NOMO-1 treated with DMSO at 0.1 percent for 48 hours (cell line): ENCODE measurements at regions not wholly inside any gene's neighbourhood (a gene's known extent, or its start where the extent isn't known, plus 50 kb on each side); places are given as distances from the start of the nearest gene placed in this dataset.
"Not testable (repeated sequence)": the region's sequence is repeated elsewhere in the genome, so short reads cannot be mapped to it uniquely, and the experiment has no call there.

ENCODE experiments used
- DNase-seq: peaks from one replicate; lab custom pipeline; 2025; ENCODE audit not compliant: unreplicated experiment; lab: John Stamatoyannopoulos, UW

GRCh38 chr5:60489377-60489776 is 210.6 kb downstream of the DEPDC1B start:
- DNase-seq, result no peak

DNA sequence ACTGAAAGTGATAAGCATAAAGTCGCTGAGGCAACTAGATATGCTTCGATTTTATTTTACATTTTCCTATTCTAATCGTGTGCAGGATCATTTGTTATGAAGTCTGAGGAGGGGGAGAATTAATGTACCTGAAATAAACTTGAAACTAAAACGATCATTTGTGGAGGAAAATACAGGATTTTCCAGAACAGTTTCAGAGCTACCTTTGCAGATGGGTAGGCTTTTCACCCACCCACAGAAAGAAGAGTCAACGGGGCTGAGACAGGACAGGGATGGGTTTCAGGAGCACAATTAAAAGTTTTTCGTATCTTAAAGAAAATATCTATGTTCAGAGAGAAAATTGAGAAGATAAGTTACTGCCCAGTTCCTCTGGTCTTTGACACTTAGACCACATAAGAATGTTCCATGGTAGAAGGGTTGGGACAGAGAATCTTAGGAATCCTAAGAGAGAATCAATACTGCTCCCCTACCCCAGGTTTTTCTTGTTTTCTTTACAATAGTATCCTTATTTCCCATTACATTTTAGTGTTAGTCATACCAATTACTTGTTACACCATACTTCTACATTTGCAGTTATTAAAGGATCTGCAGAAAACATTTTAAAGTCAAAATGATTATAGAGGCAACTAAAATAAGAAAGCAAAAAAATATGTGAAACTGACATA is 211.4 kb downstream of the DEPDC1B start:
- DNase-seq, result no peak

DNA sequence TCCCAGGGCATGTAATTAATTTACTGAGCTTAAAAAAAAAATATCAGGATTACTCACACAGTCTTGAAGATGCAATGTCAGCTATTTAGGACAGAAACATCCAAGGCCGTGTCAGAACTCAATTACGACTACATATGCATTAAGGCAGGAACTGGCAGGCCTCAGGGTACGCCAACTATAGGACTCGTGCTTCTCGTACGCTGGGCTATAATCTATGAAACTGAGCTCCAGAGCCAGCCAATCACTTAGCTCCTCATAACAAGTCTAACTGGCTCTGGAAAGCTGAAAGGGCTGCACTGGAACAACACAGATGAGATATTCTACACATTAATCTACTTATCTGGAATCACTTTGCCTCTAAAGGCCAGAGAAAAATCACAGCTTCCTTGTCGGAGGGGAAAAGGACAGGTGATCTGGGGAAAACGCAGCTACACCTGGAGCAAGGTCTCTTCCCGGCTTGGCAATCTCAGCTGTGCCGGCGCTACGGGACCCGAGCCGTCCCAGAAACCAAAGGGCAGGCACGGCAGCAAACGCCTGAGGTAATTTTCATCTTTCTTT is 212.0 kb downstream of the DEPDC1B start:
- DNase-seq, result no peak

DNA sequence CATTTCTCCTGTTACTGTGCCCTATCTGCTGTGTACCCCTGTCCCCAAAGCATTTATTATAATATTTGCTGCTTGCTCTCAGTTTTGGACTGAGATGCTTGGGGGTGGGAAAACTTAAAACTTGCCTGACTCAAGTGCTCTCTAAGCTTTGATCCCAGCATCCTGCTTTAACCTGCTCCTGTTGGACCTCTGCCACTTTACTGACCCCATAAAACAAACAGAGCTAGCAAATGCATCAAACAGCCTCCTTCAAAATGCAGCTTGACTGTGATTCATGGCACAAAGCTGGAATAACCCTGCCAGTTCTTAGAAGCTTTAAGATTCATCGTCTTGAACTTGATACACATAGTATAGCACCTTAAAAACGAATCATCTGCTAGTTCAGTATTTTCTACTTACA is 212.5 kb downstream of the DEPDC1B start:
- no peak for DNase-seq

- DNase-seq, result no peak
Measured at GRCh38 chr5:60485361-60485760, 214.6 kb downstream of the DEPDC1B start.

- no peak for DNase-seq
Measured at GRCh38 chr5:60483050-60483449, 216.9 kb downstream of the DEPDC1B start.

- no peak for DNase-seq
Measured at GRCh38 chr5:60482301-60482700, 217.7 kb downstream of the DEPDC1B start.

- no peak for DNase-seq
Measured at GRCh38 chr5:60479542-60479941, 220.4 kb downstream of the DEPDC1B start.

DNA sequence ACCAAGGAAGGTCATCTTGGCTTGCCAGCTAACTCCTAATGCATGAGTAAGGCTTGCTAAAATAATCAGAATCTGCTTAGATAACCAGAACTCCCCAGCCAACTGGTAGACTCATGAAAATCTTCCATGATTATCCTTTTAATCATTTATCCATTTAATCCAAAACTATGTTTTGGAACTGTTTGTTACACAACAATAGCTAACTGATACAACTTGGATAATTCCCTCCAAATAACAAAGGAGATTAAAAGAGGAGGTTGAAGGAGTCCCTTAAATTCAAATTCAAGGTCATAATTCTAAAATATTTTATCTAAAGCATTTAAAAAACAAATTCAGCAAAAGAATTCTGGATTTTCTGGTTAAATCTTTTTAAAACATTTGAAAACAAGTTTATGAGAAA is 222.1 kb downstream of the DEPDC1B start:
- no peak for DNase-seq

DNA sequence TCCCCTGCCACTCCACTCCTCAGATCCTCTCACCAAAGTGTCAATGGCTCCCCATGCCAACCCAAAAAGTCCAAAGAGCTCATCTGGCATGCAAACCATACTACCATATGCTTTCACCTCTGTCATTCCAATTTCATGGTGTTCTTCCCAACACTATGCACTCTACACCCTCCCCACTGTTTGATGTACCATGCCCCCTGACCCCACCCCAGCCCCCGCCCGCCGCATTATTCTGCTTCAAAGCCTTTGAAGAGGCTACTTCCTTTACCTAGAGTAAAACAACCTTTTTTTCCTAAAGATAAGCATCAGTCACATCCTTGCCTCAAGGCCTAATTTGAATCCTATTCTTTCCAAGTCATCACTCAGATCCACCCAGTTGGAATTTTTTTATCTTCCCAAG is 226.3 kb downstream of the DEPDC1B start:
- no peak for DNase-seq

GRCh38 chr5:60473027-60473426 is 226.9 kb downstream of the DEPDC1B start:
- DNase-seq, result not testable (repeated sequence)

DNA sequence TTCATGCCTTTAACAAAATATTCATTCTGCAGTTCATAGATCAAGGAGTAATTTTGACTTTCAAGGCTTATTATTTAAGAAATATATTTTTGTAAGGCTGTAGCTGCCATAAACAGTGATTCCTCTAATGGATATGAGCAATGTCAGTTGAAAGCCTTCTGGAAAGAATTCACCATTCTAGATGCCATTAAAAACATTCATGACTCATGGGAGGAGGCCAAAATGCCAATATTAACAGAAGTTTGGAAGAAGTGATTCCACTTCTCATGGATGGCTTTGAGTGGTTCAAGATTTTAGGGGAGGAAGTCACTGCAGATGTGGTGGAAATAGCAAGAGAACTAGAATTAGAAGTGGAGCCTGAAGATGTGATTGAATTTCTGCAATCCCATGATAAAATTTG is 229.1 kb downstream of the DEPDC1B start:
- no peak for DNase-seq

DNA sequence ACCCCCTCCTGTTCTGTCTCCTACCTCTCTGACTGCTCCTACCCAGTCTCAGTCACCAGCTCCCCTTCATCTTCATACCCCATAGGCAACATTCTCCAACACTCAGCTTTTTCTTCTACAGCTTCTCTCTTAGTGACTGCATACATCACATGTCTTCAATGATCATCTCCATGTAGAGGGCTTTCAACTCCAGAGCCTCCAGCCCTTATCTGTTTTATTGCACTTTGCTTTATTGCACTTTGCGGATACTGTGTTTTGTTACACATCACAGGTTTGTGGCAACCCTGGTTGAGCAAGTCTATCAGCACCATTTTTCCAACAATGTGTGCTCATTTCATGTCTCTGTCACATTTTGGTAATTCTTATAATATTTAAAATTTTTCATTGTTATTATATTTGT is 230.7 kb downstream of the DEPDC1B start:
- no peak for DNase-seq

GRCh38 chr5:60463179-60463868 is 236.6 kb downstream of the DEPDC1B start:
- DNase-seq, result no peak

DNA sequence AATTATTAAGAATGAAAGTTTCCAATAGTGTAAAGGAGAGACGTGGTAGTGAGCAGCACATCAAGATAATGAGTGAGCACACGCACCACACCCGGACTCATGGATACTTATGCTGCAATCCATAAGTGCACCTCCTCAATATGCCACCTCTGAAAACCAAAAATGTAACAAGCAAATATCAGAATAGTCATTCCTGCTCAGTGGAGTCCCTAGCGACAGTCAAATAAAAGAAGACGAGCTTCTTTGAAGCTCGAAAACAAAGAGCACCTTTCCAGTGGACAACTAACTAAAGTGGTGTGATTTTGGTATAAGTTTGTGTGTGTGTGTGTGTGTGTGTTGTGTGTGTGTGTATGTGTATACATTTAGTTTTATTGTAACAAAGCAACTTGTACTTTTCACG is 241.3 kb downstream of the DEPDC1B start:
- no peak for DNase-seq

DNA sequence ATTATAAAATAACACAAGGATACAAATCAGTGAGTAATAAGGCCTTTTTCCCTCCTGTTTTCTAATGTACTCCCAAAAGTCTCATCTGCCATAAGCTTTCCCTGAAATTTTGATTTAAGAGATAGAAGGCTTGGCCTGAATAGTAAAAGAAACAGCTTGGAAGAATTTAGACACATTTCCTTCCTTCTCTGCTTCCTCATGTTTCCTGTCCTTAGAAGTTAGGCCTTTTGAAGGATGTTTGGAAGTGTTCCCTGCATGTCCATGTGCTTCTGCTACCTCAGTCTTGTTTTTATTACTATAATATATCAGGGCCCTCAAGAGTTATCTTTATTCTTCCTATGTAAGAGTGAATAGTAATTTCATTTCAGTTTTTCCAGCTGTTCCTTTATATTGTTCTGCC is 242.7 kb downstream of the DEPDC1B start:
- no peak for DNase-seq

DNA sequence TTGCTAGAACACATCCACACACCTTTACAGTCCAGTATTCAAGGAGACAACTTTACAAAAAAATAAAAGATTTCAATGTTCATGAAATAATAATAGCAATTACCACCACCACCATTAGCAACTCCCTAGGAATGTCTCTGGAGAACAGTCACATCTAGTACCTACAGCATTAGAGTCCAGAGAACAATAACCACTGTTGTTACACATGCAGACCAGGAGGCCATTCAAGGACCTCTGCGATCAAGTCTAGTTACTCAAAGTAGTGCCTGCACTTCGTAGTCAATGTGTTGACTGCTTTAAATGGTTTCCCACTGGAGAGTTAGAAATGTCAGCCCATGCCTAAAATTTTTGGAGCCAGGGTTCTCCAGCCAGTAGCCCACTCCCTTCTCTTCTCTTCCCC is 244.4 kb downstream of the DEPDC1B start:
- DNase-seq, result no peak

GRCh38 chr5:60454277-60454676 is 245.7 kb downstream of the DEPDC1B start:
- DNase-seq, result not testable (repeated sequence)

GRCh38 chr5:60453186-60453976 is 246.6 kb downstream of the DEPDC1B start:
- DNase-seq, result no peak

DNA sequence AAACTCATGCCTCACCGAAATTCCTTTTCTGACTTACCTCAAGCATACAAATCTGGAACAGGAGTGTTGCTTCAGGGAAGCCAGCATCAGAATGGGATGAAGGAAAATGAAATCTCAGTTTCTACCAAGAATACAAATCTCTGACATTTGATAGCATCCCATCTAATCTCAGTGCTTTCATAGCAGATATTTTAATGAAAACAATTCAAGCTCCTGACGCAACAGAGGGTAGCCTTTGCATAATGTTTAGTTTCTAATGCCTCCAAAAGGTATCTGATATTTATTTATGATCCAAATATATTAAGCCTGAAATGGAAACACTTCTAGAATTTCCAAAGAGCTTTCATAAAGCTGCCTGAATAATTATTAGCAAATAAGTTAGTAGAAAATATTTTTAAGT is 251.4 kb downstream of the DEPDC1B start:
- DNase-seq, result no peak

DNA sequence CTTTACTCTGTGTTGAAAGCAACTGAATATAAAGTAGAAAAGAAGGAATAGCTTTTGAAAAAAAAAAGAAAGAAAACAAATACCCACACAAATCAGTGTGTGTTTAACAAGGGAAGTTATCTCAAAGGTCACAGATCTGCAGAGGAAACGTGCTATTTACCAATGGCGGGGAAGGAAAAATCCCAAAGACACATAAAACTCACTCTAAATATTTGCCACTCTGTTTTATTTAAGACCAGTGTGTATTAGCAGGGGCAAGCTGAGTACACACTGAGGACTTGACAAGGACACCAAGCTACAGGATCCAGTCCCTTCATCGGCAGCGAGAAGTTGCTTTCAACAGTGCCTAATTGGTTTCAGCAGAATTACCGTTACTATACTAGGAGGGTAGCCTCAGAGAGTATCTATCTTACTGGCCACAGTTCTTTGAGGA is 252.5 kb downstream of the DEPDC1B start:
- DNase-seq, result no peak

GRCh38 chr5:60446917-60447316 is 253.0 kb downstream of the DEPDC1B start:
- no peak for DNase-seq
